ENCODE measurements at regions not wholly inside any gene's neighbourhood (a gene's known extent, or its start where the extent isn't known, plus 50 kb on each side); places are given as distances from the start of the nearest gene placed in this dataset.
"Not testable (repeated sequence)": the region's sequence is repeated elsewhere in the genome, so short reads cannot be mapped to it uniquely, and the experiment has no call there.

DNA sequence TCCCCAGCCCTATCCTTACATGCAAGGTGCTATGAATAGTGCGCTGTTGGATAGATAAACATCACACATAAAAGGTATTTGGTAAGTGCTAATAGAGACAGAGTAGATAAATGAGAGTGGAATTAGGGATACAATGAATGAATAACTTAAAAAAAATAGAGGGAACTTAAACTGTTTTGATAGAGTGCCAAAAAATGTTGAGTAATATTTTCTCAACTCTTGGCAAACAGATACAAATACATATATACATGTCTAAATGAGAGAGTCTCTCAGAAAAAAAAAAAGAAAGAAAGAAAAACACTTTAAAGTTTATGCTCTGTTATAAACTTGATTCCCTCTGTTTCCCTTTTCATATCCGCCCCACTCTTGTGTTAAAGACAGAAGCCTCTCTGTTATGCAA is 667.4 kb downstream of the ROBO2 start:
- DNase-seq, result no peak

DNA sequence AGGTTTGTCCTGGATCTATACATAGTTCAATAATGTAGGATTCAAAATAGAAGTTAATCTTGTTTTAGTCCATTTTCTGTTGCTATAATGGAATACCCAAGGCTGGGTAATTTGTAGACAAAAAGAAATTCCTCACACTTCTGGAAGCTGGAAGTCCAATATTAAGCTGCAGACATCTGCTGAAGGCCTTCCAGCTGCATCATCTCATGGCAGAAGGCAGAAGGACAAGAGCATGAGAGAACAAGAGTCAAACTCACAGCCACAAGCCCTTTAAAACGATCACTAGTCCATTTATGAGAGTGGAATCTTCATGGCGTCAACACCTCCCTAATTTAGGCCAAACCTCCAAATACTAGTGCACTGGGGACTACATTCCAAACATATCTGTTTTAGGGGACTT is 669.3 kb downstream of the ROBO2 start:
- DNase-seq, result no peak

DNA sequence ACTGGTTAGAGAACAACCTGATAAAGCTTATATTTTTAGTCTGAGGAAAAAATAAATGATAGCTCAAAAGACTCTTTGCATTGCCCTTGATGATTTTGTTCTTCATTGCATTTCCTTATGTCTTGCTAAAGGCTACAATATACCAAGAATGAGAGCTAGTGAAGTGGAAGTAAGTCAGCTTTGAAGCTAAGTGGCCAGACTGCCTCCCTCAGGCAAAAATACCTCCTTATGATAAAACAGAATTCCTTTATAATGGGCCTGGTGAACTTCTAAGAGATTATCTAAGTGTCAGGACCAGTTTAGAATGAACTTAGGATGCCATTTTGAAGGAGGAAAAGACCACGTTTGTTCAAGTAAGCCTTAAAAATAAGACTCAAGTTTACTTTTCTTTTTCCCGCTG is 678.4 kb downstream of the ROBO2 start:
- DNase-seq, result no peak

DNA sequence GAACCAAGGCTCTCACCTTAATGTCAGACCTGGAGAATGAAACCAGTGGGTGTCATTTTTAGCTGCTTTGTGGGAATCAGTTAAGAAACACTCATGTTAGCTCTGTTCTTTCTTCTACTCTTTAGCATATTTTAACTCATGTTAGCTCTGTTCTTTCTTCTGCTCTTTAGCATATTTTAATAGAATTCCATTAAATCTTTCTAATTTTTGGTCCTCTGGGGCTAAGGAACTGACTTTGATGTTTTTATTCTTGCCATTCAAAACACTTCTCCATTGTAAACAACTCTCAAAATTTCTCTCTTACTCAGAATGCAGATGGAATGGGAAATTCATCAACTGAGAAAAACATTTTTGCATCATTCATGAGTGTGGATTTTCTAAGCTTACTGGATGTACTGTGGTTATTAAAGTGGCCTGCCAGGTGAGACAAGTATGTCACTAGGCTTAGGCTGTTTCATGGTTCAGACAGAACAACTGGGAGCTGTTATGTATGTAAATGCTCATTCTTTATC is 680.6 kb downstream of the ROBO2 start:
- DNase-seq, result no peak

DNA sequence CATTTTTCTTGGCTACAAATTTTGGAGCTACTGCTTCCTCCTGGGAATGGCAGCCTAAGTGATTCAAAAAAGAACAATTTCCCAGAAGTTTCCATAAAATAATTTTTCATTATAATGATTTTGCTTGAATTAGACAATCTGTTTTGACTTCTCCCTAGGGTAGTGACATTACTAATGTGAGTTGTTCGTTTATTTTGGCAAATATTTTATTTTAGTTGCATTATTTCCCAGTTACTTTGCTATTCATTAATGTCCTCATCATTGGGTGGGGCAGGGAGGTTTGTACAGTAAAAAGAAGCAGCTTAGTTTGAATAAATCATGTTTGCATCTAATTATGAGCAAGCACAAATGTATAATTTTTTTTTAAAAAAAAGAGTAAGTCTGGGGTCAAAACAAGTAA is 686.6 kb downstream of the ROBO2 start:
- DNase-seq, result no peak

DNA sequence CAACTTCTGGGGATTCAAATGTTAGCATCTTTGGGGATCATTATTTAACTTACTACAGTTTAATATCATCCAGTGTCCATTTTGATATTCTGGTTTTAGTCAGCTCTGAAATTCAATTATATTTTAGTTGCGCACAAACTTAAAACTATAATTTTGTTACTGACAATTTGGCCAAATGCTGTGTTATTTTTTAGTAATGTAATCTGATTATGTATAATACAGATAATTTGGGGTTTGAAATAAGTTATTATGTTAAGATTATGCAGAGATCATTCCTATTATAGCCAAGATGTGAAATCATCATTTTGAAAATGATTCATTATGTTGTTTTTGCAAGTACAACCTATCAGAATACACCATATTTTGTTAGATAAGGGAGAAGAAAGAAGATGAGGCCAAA is 706.1 kb downstream of the ROBO2 start:
- no peak for DNase-seq

DNA sequence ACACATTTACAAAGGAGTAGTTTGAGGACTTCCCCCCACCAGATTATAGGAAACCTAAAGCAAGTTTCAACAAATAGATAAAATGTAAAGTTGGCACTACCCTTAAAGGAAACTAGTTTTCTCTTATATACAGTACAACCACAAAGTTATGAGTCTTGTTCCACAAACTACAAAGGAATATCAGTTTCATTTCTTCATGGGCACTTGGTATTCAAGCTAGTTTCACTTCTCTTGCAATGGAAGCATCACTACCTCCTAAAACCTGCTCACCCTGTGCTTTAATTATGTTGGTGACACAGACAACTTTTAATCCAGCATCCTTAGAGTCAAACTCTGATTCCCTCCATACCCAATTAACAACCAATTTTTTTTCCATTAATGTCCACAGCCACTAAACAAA is 707.0 kb downstream of the ROBO2 start:
- DNase-seq, result no peak

DNA sequence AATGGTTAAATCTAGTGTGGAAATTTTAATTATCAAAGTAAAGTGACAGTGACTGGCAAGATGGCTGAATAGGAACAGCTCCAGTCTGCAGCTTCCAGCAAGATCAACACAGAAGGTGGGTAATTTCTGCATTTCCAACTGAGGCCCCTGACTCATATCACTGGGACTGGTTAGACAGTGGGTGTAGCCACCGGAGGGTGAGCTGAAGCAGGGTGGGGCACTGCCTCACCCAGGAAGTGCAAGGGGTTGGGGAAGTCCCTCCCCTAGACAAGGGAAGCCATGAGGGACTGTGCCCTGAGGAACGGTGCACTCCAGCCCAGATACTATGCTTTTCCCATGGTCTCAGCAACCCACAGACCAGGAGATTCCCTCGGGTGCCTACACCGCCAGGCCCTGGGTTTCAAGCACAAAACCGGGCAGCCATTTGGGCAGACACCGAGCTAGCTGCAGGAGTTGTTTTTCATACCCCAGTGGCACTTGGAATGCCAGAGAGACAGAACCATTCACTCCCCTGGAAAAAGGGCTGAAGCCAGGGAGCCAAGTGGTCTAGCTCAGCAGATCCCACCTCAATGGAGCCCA is 716.6 kb downstream of the ROBO2 start:
- DNase-seq, result not testable (repeated sequence)

DNA sequence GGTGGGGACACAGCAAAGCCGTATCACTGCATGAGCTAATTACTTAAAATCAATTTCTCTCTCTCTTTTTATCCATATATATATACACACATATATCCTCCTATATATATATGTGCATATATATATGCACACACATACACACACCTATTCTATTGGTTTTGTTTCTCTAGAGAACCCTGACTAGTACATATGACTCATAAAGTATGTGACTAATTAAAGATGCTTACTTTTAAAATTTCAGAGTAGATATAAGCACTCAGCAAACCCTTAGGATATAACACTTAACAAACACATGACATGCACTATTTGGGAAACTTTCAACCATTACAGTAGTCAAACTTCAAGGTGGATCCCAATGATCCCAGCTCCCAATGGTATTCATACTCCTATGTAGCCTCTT is 732.6 kb downstream of the ROBO2 start:
- no peak for DNase-seq

DNA sequence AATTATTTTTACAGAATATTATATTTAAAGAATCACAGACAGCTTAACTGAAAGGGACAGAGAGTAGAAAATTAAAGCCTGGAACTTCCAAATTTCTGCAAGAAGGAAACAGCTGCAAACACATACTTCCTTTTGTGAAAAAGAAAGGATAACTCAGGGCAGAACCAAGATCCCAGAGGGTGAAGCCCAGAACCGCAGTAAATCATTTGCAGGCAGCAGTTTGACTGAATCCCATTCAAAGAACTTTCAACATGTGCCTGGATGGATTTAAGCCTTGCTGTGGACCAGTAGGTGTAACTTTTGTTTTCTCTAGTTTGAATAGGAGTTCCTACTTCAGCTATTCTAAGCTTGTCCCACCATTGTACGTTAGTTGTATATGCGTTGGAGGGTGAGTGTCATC is 733.2 kb downstream of the ROBO2 start:
- DNase-seq, result no peak

DNA sequence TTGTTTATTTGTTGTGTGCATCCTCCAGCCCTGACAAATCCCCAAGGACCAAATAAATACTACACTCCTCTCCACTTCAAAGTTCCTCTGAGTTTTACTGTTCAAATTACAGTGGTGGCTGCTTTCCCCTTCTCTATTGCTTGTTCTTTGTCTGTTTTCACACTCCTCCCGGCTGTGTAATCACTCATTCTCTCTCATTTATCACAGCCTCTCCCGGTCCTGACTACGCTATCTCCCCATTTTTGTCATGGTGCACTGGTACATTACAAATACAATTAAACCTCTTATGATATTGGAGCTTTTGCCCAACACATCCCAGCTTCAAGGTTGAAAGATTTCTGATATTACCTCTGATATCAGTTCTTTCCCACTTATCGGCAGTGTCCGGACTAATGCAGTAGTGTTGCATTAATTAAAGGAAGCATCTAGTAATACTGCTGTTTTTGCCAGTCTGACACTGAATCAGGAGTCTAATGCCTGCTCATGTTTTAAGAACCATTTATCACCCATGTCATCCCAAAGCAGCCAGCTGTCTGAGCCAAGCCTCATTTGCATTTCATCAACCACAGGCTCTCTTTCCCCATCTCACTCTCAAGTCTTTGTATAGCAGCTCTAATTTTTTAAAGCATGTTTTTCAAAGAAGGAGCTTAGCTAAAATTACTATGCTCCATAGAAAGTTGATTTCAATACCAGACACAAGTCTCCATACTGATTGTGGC is 740.5 kb downstream of the ROBO2 start:
- peak; percentile 23 for DNase-seq

DNA sequence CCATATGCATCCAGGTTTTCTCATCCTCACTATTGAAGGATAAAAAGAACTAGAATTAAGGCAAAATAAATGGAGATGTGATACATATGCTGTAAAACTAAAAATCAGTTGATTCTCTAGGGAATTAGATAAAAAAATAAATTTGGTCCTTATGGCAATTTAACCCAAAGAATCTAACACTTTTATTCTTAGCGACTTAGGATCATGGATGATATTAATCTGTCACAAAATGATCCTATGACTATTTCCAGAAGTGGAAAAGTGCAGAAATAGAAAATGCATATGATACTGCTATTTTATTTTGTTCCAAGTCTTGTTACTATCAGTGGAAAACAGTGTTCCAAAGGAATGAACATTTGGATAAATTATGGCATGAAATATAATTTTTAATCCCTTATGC is 746.3 kb downstream of the ROBO2 start:
- DNase-seq, result no peak

DNA sequence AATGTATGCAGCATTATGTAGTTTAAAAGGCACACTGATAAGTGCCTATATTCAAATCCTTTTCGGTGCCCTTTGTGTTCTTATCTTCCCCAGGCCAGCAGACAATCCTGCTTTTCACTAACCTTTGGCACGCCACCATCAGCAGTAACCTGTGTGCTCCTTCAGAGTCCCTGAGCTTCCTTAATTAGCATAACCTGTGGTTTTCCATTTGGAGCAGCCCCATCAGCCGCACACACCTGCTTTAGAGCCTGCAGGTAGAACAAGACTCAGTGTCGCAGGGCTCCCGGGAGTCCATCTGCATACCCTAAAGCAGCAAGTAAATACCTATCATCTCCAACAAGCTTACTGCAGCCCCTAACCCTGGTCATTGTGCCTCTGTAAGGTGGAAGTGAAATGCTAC is 755.1 kb downstream of the ROBO2 start:
- no peak for DNase-seq

DNA sequence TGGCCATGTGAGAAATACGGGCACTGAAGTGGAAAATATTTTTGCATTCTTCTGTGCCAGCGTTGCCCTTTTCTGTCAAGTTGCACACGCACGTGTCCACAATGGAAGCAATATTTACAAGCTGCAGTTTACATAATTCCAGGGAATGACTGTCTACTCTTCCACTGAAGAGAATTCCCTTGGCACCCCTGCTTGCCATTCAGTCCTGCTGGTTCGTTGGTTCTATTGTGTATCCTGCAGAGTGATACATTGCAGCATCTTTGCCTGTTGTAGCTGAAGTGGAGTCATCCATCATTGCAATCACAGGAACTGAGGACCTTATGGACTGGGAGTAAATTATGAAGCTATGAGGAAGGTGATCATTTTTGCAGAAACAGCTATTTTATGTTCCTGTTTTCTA is 759.4 kb downstream of the ROBO2 start:
- no peak for DNase-seq

DNA sequence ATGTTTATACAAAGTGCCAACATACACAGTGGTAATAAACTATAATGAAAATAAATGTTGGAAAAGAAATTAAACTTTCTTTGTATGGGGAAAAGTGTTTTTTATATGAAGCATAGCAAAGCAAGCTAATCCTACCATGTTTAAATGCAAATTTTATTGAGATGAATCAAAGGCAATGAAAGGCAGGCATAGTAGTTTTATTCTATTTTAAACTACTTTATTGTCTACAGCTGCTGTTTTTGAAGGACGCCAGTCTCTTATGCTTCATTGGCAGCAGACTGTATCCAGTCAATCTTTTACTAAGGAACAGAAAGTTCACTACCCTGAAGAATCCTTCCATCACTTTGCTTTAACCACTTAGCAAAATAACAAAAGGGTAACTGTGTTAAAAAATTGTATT is 761.0 kb downstream of the ROBO2 start:
- no peak for DNase-seq

DNA sequence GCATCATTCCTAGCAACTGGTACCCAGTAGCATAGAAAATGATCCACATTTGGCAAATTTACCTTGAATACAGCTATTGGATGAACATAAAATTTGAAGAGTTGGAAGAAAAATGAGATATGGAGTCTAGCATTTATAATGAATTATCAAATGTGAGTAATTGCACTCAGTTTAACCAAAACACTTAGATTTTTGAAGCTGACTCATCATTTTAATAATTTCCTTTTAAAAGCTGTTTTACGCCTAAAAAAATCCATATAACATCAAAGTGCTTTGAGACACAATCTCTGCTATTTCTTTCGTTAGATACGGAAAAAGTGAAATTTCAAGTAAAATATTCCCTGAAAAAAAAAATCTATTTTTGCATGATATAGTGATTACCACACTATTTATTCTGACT is 767.4 kb downstream of the ROBO2 start:
- no peak for DNase-seq

DNA sequence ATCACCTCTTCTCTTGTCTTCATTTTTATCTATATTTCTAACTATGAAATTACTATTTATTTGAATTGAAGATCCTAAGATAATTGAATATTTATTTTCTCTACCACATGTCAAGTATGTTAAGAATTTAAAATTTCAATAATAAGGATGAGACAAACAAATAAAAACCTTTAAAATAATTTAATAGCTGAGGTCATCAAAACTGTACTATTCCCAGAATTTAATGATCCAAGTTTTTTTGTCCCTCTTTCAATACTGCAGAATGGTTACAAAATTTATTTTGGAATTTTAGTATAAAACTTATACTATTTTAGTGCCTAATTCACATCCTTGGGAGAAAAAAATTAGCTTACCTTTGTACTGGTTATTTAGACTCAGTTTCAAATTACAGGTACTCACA is 774.9 kb downstream of the ROBO2 start:
- DNase-seq, result no peak

DNA sequence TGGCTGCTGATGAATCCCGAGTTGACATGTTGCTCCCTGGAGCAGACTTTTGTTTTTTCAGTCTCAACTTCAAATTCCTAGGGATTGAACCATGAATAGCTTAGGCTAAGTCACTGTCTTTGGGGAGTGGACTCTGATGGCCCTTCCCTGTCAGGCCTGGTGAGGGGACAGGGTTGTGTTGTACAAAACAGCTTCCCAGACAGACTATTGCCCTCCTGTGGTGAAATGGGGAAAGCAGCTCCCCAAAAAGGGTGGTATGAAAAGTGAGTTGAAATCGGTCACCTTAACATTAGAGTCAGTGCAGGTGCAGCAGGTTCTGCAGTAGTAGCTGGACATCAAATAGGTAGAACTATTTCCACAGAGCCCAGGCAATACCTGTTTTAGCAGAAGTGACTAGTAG is 775.6 kb downstream of the ROBO2 start:
- DNase-seq, result no peak

DNA sequence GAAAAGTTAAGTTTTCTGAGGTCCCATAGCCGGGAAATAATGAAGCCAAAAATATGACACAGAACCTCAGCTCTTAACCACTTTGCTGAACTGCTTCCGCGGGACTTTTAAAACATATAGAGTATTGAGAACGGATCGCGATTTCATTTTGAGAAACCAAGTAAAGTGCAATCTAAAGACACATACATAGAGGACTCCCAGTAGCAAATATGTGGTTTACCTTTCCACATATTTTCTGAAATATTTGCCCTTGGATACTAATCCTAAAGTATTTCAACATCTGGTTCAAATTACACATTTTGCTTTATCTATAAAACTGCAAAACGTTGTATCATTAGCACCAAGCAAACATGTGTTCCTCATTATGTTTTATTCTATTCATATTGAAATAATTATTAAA is 776.5 kb downstream of the ROBO2 start:
- DNase-seq, result no peak

DNA sequence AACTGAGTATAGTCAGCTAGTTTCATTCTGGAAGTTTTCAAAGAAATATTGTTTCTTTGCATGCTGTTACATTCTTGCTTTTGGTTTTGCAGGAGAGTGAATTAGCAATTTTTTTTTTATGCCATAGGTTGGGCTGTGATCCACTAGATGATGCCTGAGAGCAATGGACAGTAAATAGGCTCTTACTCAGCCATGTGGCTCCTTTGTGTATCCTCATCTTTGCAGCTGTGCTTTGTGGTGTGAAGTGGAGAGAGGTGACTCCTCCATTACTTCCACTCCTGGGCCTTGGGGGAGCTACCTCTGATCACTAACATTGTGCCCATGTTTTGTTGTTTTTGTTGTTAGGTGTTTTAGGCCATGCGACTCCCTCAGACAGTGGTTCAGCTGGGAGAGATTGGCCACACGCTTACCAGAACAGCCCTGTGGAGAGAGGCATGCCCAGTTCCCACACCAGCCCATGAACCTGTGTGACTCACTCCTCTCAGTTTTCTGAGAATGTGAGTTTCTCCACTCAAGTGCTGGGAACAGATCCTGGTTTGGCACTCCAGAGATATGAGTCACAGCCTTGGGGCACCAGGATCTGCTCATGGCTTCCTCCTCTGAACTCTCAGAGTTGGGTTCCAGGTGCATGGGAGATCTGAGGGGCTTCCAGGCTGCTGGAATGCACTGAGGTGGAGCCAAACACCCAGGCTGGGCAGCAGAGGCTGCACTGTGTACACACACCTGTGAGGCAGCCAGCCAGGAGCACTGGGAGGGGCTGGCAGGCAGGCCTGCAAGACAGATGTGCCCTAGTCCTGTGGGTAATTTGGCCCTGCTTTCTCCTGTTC is 785.3 kb downstream of the ROBO2 start:
- DNase-seq, result no peak

DNA sequence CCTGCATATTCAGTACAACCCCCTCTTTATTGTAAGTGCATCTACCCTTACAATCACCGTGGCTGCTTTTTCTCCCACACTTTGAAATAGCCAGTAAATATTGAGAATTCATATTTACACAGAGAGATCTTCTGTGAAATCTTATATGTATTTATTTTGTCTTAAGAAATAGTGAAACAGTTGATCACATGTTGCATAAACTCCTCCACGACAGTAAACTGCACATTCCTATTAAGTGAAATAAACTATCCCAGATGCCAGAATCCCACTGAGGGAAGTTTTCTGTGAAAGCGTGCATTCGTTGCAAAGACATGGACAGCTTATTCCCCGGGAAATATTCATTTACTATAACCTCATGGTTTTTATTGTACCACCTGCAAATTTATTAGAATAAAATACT is 796.0 kb downstream of the ROBO2 start:
- DNase-seq, result no peak

DNA sequence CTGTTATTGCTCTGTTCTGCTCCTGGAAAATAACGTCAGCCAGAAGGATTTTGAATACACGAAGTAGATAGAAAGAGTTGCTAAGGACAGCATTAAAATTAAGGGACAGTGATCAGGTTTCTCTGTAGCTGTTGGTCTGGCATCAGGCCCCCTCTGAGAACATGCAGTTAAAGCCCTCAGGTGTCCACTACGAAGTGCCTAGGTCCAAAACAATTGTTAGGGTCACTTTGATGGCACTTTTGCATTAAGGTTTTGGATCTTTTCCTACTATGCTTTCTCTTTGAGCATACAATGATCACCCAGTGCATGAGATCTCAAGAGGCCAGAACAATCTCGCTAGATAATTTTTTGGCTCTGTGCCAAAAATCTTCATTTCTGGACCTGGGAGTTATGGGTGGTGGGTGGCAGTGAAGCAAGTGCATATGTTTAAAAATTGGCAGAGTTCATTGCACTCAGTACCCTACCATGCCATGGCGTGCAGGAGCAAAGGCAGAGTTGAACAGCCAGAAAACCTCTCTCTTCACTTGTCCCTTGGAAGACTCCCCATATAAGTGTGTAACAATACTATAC is 797.6 kb downstream of the ROBO2 start:
- DNase-seq, result no peak

DNA sequence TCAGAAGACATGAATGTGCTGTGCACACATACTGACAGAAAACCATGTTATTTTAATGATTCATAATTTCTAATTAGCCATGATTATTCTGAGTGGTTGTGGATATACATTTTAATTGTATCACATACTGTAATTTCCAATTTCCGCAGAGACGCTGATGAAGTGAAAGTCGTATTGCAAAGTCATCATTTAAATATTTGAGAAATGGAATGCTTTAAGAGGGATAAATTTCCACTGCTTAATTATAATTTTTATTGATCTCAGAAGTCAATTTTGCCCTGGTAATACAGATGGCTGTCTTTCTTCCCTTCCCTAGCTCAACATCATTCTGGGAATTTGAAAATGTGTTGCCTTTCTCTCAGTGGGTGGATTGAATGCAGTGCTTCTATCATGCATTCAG is 819.3 kb downstream of the ROBO2 start:
- DNase-seq, result no peak

DNA sequence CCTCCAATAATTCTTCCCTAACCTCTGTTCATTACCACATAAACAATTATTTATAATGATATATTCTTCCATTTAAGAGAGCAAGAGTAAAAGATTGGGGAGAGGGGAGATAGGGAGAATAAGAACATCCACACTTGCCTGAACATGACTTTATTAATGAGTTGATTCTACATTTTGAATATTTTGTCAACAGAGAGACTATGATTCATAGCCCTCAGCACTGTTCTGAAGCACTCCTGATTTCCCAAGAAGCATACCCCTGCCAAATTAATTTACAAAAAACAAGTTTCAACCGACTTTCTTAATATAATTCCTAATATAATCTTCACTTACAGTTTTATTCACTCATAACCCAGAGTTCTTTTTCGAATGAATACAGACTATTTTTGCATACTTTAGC is 828.8 kb downstream of the ROBO2 start:
- DNase-seq, result no peak

Data from NCI-H524 treated with DMSO at 0.1 percent for 48 hours (cell line).